KBM-7 (cell line): ENCODE measurements at regions not wholly inside any gene's neighbourhood (a gene's known extent, or its start where the extent isn't known, plus 50 kb on each side); places are given as distances from the start of the nearest gene placed in this dataset.

Experiments
- DNase-seq: peaks from one replicate; pipeline ENCODE4 v3.0.0-alpha.2; 2015
- in situ Hi-C: fragments of 300-500 bp; cut with MboI; formaldehyde crosslinking; loops from 2 replicates; pipeline ENCODE4 v1.14.3; 2020; ENCODE audit warnings: low sequenced_read_pairs, low pct_unique_long_range_greater_than_20kb, mixed read lengths

GRCh38 chr9:13957089-13957488 lies 356.9 kb downstream of the NFIB start:
- no peak for DNase-seq
- in situ Hi-C loops = no loop called here

DNA sequence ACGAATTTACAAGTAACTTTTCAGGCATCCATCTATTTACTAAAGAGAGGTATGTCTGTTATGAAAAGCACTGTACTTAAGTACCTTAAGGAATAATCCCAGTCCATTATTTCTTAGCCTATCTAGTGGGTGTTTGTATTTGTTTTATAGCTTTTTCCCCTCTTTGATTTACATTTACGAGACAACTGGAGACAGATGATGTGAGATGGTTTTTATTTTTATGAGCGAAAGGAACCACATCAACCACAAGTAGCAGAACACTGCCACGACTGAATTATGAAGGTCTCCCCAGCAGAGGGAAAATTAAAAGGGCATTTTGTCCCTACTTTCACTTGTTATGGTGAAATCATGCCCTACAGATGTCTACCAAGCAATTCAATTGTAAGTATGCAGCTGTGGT lies 357.8 kb downstream of the NFIB start:
- in situ Hi-C loops = no loop called here
- DNase-seq = no peak

GRCh38 chr9:13952906-13953305 lies 361.0 kb downstream of the NFIB start:
- no peak for DNase-seq
- in situ Hi-C loops = no loop called here

- in situ Hi-C loops = no loop called here
- DNase-seq = no peak
Measured at GRCh38 chr9:13948037-13948436, 365.9 kb downstream of the NFIB start.

DNA sequence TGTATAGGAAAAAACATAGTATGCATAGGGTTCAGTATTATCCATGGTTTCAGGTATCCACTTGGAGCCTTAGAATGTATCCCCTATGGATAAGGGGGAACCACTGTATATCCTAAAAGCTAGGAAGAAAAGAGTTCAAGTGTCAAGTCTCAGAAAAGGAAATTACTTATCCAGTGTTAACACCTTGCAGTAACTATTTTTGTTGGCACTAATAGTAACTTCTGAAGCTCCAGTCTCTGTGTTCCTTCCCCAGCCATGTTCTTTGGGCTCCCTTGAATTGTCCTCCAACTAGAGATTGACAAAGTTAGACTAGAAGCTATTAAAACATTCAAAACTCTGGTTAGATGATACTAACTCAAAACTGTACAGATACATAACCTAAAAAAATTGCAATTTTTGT lies 370.8 kb downstream of the NFIB start:
- in situ Hi-C loops = no loop called here
- no peak for DNase-seq

DNA sequence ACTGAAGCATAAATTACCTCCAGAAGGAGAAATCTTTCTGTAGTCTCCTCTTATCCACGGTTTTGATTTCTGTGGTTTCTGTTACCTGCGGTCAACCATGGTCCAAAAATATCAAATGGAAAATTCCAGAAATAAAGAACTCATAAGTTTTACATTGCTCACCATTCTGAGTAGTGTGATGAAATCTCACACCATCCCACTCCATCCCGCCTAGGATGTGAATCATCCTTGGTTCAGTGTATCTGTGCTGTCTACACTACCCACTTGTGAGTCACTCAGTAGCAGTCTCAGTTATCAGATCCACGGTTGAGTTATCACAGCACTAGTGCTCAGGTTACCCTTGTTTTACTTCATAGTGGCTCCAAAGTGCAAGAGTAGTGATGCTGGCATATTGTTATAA lies 371.2 kb downstream of the NFIB start:
- no peak for DNase-seq
- in situ Hi-C loops = no loop called here

DNA sequence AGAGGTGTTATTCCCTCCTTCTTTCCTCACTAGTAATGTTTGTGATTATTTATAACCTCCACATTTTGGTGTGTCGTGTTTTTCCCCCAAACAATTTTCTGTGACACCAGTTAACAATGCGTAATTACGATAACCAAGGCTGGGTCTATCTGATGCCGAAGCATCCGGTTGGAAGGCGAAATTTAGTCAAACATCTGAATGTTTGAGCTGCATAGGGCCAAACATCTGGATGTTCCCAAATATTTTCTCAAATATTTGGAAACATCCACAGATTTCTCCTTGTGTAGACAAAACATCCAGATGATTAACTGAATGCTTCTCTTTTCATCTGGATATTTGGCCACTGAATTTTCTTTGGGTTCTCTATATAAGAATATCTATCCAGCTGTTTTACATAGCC lies 371.7 kb downstream of the NFIB start:
- in situ Hi-C loops = no loop called here
- DNase-seq = no peak

DNA sequence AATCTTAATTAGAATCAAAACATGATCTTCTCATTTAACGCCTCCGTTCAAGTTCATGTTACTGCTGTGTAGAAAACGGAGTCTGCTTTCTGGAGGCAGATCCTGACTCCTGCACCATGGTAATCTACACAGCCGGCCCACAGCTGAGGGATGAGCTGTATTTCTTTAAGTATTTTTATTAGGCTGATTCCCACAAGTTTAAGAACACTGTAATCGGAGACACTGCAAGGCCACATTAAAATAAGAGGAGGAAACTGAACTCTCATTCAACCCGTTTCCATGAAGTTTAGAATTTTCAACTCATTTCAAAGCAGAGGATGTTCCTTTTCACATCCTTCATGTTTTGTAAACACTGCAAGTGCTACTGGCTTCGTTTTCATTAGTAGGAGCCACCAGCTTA lies 372.2 kb downstream of the NFIB start:
- in situ Hi-C loops = no loop called here
- DNase-seq = no peak

DNA sequence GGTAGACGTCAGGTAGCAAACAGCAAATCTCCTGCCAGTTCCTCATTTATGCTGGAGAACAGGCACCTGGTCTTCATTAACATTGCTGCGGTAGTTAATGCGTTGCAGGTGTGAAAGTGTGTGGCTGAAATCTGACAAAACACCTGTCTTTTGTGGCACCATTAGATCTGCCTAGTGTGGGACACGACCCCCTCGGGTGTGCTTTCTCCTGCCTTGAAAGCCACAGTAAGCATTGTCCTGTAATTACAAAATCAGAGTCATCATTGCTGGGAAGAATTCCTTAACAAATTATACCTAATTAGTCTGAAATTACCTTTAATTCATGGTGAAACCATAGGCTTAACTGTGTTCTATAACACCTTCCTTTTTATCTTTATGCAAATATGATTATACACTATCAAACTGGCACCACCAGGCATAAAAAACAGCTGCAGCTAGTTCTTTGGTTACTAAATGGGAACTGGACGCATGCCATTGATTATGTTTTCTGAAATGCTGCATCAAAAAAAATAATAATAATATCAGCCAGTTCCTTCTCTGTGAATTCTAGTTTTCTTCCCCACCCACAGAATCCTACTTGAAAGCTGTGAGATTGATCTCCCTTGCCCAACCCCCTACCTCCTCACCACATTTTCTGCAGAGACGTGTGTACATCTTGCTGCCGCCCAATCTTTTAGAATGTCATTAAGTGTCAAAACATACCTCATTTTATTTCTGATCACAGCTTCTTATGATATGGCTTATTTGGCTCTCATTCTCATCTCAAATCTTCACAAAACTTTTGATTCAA lies 374.0 kb downstream of the NFIB start:
- no peak for DNase-seq
- in situ Hi-C loops = no loop called here

GRCh38 chr9:13939134-13939533 lies 374.8 kb downstream of the NFIB start:
- DNase-seq = no peak
- in situ Hi-C loops = no loop called here

DNA sequence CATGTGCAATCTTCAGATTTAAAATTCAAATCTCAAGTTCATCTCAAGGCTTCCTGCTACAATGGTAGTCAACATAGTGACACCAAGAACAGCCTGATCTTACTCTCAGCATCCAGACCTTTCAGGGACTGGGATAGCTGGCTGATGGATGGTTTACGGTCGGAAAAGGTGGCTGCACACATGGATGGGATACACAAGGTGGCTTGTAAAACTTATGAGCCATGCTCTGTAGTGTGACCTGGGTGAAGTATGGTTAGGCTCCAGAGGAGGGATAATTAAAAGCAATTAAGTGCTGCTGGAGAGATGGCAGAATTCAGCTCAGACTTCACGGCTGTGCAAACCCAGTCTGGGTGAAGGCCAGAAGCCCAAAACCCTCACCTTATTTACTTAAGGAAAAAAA lies 379.5 kb downstream of the NFIB start:
- in situ Hi-C loops = no loop called here

DNA sequence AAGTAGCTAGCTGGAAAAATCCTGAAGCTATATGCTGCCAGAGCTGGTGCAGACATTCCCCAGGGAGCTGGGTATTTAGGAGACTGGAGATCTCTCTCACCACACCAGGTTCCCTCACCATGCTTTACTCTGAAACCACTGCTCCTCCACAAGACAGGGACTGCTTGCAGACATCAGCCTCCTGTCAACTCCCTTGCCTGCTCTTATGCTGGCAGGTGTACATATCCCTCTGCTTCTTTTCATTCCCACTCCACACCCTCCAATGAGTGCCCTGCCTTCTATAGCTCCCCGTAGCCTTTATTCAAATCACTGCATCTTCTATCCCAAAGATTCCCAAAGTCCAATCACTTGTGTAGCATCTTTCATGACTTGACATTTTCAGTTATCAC lies 380.7 kb downstream of the NFIB start:
- in situ Hi-C loops = no loop called here
- DNase-seq = no peak

More for the DNA sequence above, 379.5 kb downstream of the NFIB start:
- DNase-seq = no peak

GRCh38 chr9:13932528-13933267 lies 381.2 kb downstream of the NFIB start:
- in situ Hi-C loops = no loop called here
- no peak for DNase-seq

GRCh38 chr9:13929013-13929412 lies 384.9 kb downstream of the NFIB start:
- no peak for DNase-seq
- in situ Hi-C loops = no loop called here

DNA sequence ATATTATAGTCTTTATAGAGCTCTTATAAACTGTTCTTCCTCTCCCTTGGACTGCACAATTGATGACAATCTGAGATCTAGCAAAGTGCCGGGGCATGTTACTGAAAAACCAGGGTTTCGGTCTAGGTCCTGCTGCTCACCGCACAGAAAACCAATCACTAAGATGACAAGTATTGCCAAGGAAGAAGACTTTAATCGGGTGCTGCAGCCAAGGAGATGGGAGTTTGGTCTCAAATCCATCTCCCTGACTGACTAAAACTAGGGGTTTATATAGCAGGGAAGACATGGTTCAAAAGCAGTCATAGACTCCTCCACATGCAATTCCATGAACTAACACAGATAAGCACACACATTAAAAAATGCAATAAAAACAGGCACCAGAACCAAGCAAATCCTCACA lies 390.6 kb downstream of the NFIB start:
- no peak for DNase-seq
- in situ Hi-C loops = no loop called here

DNA sequence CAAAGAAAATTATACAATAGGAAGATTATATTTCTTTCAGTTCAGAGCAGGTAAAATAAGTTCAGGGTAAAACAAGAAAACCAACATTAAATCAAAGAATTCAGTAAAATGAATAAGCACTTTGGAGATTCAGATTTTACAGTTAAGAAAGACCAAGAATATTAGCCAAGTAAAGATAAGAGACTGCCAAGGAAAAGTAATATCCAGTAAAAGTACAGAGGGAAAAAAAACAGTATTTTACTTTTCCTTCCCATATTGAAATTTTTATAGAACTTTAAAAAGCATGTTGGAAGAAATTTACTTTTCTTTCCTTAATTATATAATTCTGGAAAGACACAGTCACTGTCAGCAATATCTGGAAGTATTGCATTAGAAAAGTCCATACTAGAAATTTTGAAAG lies 393.4 kb downstream of the NFIB start:
- DNase-seq = no peak
- in situ Hi-C loops = no loop called here

- in situ Hi-C loops = no loop called here
- DNase-seq = no peak
Measured at GRCh38 chr9:13919401-13919800, 394.5 kb downstream of the NFIB start.

DNA sequence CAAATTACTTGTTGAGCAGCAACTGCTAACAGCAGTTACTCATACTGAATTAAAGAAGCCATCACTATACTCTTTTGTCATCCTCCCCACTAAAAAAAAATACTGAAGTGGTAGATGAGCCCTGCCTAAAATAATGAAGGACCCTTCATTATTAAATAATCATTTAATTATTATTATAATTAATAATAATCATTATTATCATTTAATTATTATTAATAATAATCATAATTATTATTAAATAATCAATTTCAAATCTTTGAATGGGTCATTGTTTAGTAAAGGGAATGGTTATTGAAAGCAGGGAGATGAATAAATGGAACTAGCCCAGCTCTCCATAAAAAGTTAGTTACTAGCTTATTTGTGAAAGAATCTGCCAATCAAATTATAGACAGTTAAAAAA lies 396.4 kb downstream of the NFIB start:
- in situ Hi-C loops = no loop called here
- DNase-seq = no peak

GRCh38 chr9:13915591-13916301 lies 398.2 kb downstream of the NFIB start:
- DNase-seq = no peak
- in situ Hi-C loops = no loop called here

DNA sequence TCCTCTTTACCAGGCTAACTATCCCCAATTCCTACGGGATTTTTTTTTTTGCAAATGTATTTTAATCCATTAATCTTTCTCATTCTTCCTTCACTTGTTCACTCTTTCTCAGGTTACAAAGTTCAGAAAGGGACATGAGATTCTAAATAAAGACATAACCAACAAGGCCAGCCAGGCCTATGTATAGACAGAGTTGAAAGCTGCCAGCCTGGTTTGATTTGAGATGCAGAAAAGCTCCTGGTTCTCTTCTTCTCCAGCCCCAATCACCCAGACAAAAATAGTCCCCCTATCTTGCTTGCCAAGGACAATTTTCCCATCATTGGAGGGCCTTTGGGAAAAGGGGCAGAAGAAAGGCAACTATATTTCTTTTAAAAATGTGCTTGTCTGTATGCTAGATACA lies 398.8 kb downstream of the NFIB start:
- in situ Hi-C loops = no loop called here
- no peak for DNase-seq
